Sigmoid colon (tissue), 6 donors: ENCODE measurements at regions not wholly inside any gene's neighbourhood (a gene's known extent, or its start where the extent isn't known, plus 50 kb on each side); places are given as distances from the start of the nearest gene placed in this dataset.
A peak's percentile ranks its signal among the peaks of the same experiment; 100 is the strongest.

ENCODE experiments used
- DNase-seq: peaks from one replicate; pipeline ENCODE4 v3.0.0-alpha.2; 2019
- H3K27ac ChIP-seq, 4 donors: fragments of 200-600 bp; sonication (generic); one replicate each; pipeline ENCODE4 v1.5.1; 2016 to 2019; ENCODE audit warnings: mild to moderate bottlenecking in 1 of 4
- H3K27me3 ChIP-seq, 3 donors: fragments of 200-600 bp; sonication (generic); one replicate each; pipeline ENCODE4 v1.5.1; 2019; ENCODE audit warnings: mild to moderate bottlenecking in 1 of 3
- H3K36me3 ChIP-seq, 4 donors: fragments of 200-600 bp; sonication (generic); one replicate each; pipeline ENCODE4 v1.5.1; 2016 to 2019
- H3K4me1 ChIP-seq, 4 donors: fragments of 200-600 bp; sonication (generic); one replicate each; pipeline ENCODE4 v1.5.1; 2017 to 2019
- H3K4me3 ChIP-seq, 4 donors: fragments of 200-600 bp; sonication (generic); one replicate each; pipeline ENCODE4 v1.5.1; 2017 to 2019; ENCODE audit warnings: mild to moderate bottlenecking in 2 of 4, moderate library complexity in 1 of 4
- H3K9me3 ChIP-seq, 4 donors: fragments of 200-600 bp in 3 of 4; sonication (generic) in 3 of 4; one replicate each; pipeline versions ENCODE4 v1.5.1 to v1.6.1; 2013 to 2019
- EP300 ChIP-seq, 4 donors: sonication (generic); formaldehyde crosslinking; IDR thresholded peaks; one replicate each; pipeline ENCODE4 v1.6.1; 2017; ENCODE audit warnings: antibody characterized with exemption in 4 of 4
- POLR2A ChIP-seq, 2 donors: fragments of 450-650 bp; IDR thresholded peaks; one replicate each; pipeline ENCODE4 v1.6.1; 2016; ENCODE audit warnings: antibody characterized with exemption in 2 of 2, mild to moderate bottlenecking in 2 of 2, moderate library complexity in 2 of 2
- POLR2AphosphoS5 ChIP-seq, 4 donors: sonication (generic); formaldehyde crosslinking; IDR thresholded peaks; one replicate each; pipeline ENCODE4 v1.6.1; 2017; ENCODE audit warnings: antibody characterized with exemption in 4 of 4
- WGBS, 2 donors: extraction: QIAGEN DNeasy Blood & Tissue Kit; methylation state at CpG; one replicate each; pipeline ENCODE4 v1.1.7; 2013; 5-methylcytosine and 5-hydroxymethylcytosine counted together
- intact Hi-C: fragments of 100-400 bp; cut with DNase I; formaldehyde crosslinking; loops from one replicate; pipeline ENCODE4 v1.15.1; 2023
- TF ChIP-seq, protein P1 (sequence below), 4 experiments: fragments of 450-650 bp in 3 of 4; fragments of 200-600 bp in 1 of 4; IDR thresholded peaks; one replicate each; pipeline ENCODE4 v1.5.1; 2016 to 2019; ENCODE audit warnings: antibody characterized with exemption in 4 of 4, mild to moderate bottlenecking in 3 of 4, moderate library complexity in 2 of 4
- donor health status: healthy with polysubstance abuse.
- donor health status: healthy.

DNA sequence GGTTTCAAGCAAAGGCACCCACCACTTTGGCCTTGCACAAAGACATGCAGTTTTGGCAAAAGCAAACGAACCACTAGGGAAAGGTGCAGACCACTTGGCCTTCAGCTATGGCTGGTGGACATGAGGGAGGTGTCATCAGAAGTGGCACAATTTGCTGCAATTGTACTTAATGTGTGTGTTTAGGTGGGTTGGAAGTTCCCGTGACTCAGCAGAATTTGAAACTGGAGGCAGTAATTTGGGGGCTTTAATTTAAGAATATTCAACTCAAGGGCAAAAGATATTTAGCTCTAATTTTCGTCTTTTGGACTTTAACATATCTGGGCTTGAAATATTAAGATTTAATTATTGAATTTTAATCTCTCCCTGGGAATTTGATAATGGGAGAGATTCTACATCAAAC is 115.6 kb upstream of the NOCT start:
- WGBS, 2 donors = 76 to 84% methylated on average over 3 of the region's 3 CpGs

DNA sequence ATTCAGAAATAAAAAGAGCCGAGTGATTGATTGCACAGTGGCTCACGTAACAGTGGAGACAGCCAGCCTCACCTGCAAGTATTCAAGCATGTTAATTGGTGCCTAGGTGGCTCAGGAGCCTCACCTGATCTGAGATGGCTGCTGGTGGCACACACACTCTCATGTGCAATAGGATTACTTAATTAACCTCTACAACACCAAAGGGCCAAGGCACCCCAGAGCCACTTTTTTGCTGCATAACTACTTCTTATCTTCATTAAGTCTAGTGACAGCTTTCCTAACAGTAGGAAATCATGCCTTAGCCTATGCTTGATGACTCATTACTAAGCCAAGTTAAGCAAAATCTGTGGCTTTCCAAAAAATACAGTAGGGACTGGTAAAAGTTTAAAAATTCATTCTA is 117.3 kb upstream of the NOCT start:
- Histone ChIP-seq H3K27ac (no peak overlapping the region), H3K4me1 (peaks cover 0 to 8% (median 5%) of the 10 kb centered on the region in 4 donors), H3K36me3 (no peaks in the 10 kb centered on the region), H3K4me3 (no peak overlapping the region), H3K9me3 (no peaks in the 10 kb centered on the region), H3K27me3 (no peaks in the 10 kb centered on the region)
- intact Hi-C loops = no loop called here
- TF ChIP-seq EP300 (IDR thresholded peaks at IDR 0.05) (no peak), POLR2A (IDR thresholded peaks at IDR 0.05) (no peak), POLR2AphosphoS5 (IDR thresholded peaks at IDR 0.05) (no peak)
- TF ChIP-seq, protein P1, sequence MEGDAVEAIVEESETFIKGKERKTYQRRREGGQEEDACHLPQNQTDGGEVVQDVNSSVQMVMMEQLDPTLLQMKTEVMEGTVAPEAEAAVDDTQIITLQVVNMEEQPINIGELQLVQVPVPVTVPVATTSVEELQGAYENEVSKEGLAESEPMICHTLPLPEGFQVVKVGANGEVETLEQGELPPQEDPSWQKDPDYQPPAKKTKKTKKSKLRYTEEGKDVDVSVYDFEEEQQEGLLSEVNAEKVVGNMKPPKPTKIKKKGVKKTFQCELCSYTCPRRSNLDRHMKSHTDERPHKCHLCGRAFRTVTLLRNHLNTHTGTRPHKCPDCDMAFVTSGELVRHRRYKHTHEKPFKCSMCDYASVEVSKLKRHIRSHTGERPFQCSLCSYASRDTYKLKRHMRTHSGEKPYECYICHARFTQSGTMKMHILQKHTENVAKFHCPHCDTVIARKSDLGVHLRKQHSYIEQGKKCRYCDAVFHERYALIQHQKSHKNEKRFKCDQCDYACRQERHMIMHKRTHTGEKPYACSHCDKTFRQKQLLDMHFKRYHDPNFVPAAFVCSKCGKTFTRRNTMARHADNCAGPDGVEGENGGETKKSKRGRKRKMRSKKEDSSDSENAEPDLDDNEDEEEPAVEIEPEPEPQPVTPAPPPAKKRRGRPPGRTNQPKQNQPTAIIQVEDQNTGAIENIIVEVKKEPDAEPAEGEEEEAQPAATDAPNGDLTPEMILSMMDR (IDR thresholded peaks at IDR 0.05) = no peak
- 59 to 78% methylated on average over 2 of the region's 2 CpGs for WGBS, 2 donors
- no peak for DNase-seq

More for the DNA sequence above, 115.6 kb upstream of the NOCT start:
- Histone ChIP-seq H3K36me3 (no peaks in the 10 kb centered on the region), H3K27ac (no peak overlapping the region), H3K4me1 (peaks cover 0 to 8% (median 5%) of the 10 kb centered on the region in 4 donors), H3K4me3 (no peak overlapping the region), H3K27me3 (no peaks in the 10 kb centered on the region), H3K9me3 (no peaks in the 10 kb centered on the region)
- intact Hi-C loops = no loop called here
- TF ChIP-seq POLR2A (IDR thresholded peaks at IDR 0.05) (no peak), EP300 (IDR thresholded peaks at IDR 0.05) (no peak), POLR2AphosphoS5 (IDR thresholded peaks at IDR 0.05) (no peak)
- TF ChIP-seq, protein P1 (IDR thresholded peaks at IDR 0.05) = no peak
- DNase-seq = no peak

DNA sequence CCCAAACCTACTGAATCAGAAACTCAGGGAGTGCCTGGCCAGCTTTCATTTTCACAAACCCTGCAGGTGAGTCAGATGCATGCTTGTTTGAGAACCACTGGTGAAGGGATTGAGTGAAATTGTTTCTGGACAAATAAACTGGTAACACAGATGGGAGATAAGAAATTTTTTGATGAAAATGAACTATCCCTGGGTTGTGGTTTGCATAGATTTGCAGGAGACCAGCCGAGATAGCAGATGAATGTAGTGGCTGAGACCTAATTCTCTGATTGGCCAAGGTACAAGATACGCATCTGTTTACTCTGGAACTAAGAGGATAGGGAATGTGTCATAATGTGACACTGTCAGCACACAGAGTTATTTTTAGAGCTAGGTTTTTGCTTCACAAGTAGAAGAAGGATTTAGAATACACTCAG is 117.8 kb upstream of the NOCT start:
- Histone ChIP-seq H3K27ac (peak overlapping the region in 1 of 4 donors; percentile 3), H3K4me1 (peaks cover 0 to 8% (median 5%) of the 10 kb centered on the region in 4 donors), H3K36me3 (no peaks in the 10 kb centered on the region), H3K4me3 (no peak overlapping the region), H3K27me3 (no peaks in the 10 kb centered on the region), H3K9me3 (no peaks in the 10 kb centered on the region)
- no peak for DNase-seq
- intact Hi-C loops = no loop called here
- TF ChIP-seq EP300 (IDR thresholded peaks at IDR 0.05) = no peak
- no peak for TF ChIP-seq POLR2AphosphoS5 (IDR thresholded peaks at IDR 0.05)
- no peak for TF ChIP-seq POLR2A (IDR thresholded peaks at IDR 0.05)
- TF ChIP-seq, protein P1 (IDR thresholded peaks at IDR 0.05) = no peak
- 37 to 58% methylated on average over 2 of the region's 2 CpGs for WGBS, 2 donors

DNA sequence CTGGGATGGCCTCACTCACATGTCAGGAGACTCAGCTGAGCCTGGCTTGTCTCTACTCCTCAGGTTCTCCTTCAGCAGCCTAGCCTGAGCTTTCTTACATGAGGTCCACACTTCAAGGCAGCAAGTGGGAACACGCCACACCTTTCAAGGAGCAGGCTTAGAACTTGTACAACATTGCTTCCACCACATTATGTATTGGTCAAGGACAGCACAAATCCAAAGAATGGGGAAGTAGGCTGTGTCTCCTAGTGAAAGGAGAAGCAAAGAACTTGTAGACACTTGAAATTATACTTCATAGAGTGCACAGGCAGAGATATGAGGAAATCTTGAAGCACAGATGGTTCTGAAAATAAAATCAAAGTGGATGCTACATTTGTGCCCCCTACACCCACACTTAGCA is 120.9 kb upstream of the NOCT start:
- no peaks in the 10 kb centered on the region for H3K9me3 ChIP-seq
- intact Hi-C loops = no loop called here
- H3K4me1 ChIP-seq = peaks cover 0 to 8% (median 5%) of the 10 kb centered on the region in 4 donors
- no peaks in the 10 kb centered on the region for H3K36me3 ChIP-seq
- TF ChIP-seq, protein P1 (IDR thresholded peaks at IDR 0.05) = no peak
- TF ChIP-seq POLR2AphosphoS5 (IDR thresholded peaks at IDR 0.05) (no peak), EP300 (IDR thresholded peaks at IDR 0.05) (no peak), POLR2A (IDR thresholded peaks at IDR 0.05) (no peak)
- H3K27ac ChIP-seq = no peak overlapping the region
- no peaks in the 10 kb centered on the region for H3K27me3 ChIP-seq
- DNase-seq = no peak
- WGBS, 2 donors = 82 to 90% methylated on average over 1 of the region's 1 CpG
- H3K4me3 ChIP-seq = no peak overlapping the region

DNA sequence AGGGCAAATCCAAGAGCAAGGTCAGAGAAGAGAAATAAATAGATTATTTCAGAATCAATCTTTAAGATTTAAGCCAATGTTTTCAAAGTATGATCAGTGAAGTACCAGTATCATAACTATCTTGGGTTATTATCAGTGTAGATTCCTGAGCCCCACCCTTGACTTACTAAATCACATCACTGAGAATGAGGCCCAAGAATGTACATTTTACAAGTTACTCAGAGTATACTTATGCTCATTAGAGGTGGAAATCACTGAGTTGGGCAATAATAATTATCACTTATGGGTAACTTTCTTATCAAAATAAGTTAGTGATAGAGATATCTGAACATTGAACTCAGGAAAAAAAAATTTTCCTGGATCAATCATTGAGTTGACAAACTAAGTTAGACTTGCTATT is 121.6 kb upstream of the NOCT start:
- Histone ChIP-seq H3K27me3 (no peaks in the 10 kb centered on the region), H3K4me1 (peaks cover 0 to 8% (median 5%) of the 10 kb centered on the region in 4 donors), H3K9me3 (no peaks in the 10 kb centered on the region), H3K4me3 (no peak overlapping the region), H3K36me3 (no peaks in the 10 kb centered on the region), H3K27ac (no peak overlapping the region)
- intact Hi-C loops = no loop called here
- TF ChIP-seq, protein P1 (IDR thresholded peaks at IDR 0.05) = no peak
- TF ChIP-seq EP300 (IDR thresholded peaks at IDR 0.05) (no peak), POLR2A (IDR thresholded peaks at IDR 0.05) (no peak), POLR2AphosphoS5 (IDR thresholded peaks at IDR 0.05) (no peak)
- DNase-seq = no peak
